Neural progenitor cell (in vitro differentiated cells): ENCODE measurements at regions not wholly inside any gene's neighbourhood (a gene's known extent, or its start where the extent isn't known, plus 50 kb on each side); places are given as distances from the start of the nearest gene placed in this dataset.

ENCODE experiments used
- EZH2 ChIP-seq: fragments of 200-600 bp; sonication (generic); IDR thresholded peaks from 2 replicates; pipeline ENCODE4 v1.6.1; 2017; ENCODE audit warnings: antibody characterized with exemption, mild to moderate bottlenecking, moderate library complexity
- EZH2phosphoT487 ChIP-seq: fragments of 200-600 bp; sonication (generic); IDR thresholded peaks from 2 replicates; pipeline ENCODE4 v1.6.1; 2017; ENCODE audit warnings: antibody characterized with exemption
- TF ChIP-seq, protein P1 (sequence below): fragments of 200-600 bp; sonication (generic); IDR thresholded peaks from 2 replicates; pipeline ENCODE4 v1.5.1; 2017; ENCODE audit warnings: antibody characterized with exemption, mild to moderate bottlenecking

DNA sequence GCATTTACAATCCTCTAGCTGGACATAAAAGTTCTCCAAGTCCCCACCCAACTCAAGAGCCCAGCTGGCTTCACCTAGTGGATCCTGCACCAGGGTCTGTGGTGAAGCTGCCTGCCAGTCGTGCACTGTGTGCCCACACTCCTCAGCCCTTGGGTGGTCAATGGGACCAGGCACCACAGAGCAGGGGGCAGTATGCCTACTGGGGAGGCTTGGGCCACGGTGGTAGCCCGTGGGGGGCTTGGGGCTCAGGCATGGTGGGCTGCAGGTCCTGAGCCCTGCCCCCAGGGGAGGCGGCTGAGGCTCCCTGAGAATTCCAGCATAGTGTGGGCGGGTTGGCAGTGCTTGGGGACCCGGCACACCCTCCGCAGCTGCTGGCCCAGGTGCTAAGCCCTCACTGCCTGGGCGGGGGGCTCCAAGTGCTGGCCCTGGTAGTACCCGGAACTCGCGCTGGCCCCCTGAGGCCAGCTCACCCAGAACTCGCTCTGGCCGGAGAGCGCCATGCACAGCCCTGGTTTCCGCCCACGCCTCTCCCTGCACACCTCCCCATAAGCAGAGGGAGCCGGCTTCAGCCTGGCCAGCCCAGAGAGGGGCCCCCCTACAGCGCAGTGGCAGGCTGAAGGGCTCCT lies 1473.4 kb downstream of the SUCLG1 start:
- TF ChIP-seq, protein P1, sequence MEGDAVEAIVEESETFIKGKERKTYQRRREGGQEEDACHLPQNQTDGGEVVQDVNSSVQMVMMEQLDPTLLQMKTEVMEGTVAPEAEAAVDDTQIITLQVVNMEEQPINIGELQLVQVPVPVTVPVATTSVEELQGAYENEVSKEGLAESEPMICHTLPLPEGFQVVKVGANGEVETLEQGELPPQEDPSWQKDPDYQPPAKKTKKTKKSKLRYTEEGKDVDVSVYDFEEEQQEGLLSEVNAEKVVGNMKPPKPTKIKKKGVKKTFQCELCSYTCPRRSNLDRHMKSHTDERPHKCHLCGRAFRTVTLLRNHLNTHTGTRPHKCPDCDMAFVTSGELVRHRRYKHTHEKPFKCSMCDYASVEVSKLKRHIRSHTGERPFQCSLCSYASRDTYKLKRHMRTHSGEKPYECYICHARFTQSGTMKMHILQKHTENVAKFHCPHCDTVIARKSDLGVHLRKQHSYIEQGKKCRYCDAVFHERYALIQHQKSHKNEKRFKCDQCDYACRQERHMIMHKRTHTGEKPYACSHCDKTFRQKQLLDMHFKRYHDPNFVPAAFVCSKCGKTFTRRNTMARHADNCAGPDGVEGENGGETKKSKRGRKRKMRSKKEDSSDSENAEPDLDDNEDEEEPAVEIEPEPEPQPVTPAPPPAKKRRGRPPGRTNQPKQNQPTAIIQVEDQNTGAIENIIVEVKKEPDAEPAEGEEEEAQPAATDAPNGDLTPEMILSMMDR: no peak
- TF ChIP-seq EZH2phosphoT487 (no peak), EZH2 (no peak)
